Thyroid gland (tissue), 4 donors: ENCODE measurements at regions not wholly inside any gene's neighbourhood (a gene's known extent, or its start where the extent isn't known, plus 50 kb on each side); places are given as distances from the start of the nearest gene placed in this dataset.

ENCODE experiments used
- CTCF ChIP-seq, 6 experiments: fragments of 200-600 bp in 3 of 6; fragments of 450-650 bp in 3 of 6; sonication (generic) in 3 of 6; IDR thresholded peaks; one replicate each; pipeline ENCODE4 v1.5.1; 2016 to 2019; ENCODE audit warnings: antibody characterized with exemption in 6 of 6, mild to moderate bottlenecking in 2 of 6, inconsistent platforms in 1 of 6, moderate library complexity in 1 of 6
- POLR2A ChIP-seq, 2 donors: fragments of 450-650 bp; IDR thresholded peaks; one replicate each; pipeline ENCODE4 v1.6.1; 2017; ENCODE audit warnings: antibody characterized with exemption in 2 of 2, mild to moderate bottlenecking in 2 of 2, moderate library complexity in 1 of 2

GRCh38 chr6:86476311-86476710 is 461.0 kb upstream of the HTR1E start:
- TF ChIP-seq CTCF (IDR thresholded peaks at IDR 0.05) (no peak), POLR2A (IDR thresholded peaks at IDR 0.05) (no peak)
